Type B pancreatic cell (in vitro differentiated cells): ENCODE measurements at regions not wholly inside any gene's neighbourhood (a gene's known extent, or its start where the extent isn't known, plus 50 kb on each side); places are given as distances from the start of the nearest gene placed in this dataset.

ENCODE experiments used
- DNase-seq: peaks from one replicate; pipeline ENCODE4 v3.0.0; 2021; ENCODE audit warnings: mixed read lengths; ENCODE audit not compliant: unreplicated experiment; ENCODE audit errors: extremely low spot score
- H3K27ac Mint-ChIP-seq: 2 replicates; pipeline ENCODE4 v1.8.0; 2021; ENCODE audit warnings: mild to moderate bottlenecking, mixed read lengths
- H3K27me3 Mint-ChIP-seq: 2 replicates; pipeline ENCODE4 v1.8.0; 2021; ENCODE audit warnings: mixed read lengths
- H3K36me3 Mint-ChIP-seq: 2 replicates; pipeline ENCODE4 v1.8.0; 2021; ENCODE audit warnings: mixed read lengths
- H3K4me1 Mint-ChIP-seq: one replicate; pipeline ENCODE4 v1.8.0; 2021; ENCODE audit warnings: mixed read lengths; ENCODE audit not compliant: unreplicated experiment
- H3K4me3 Mint-ChIP-seq: 2 replicates; pipeline ENCODE4 v1.8.0; 2021; ENCODE audit warnings: mild to moderate bottlenecking, mixed read lengths
- H3K9me3 Mint-ChIP-seq: 2 replicates; pipeline ENCODE4 v1.8.0; 2021; ENCODE audit warnings: mixed read lengths
- CTCF ChIP-seq: fragments of 200-600 bp; sonication (generic); conservative IDR thresholded peaks from 2 replicates; pipeline ENCODE4 v1.5.0; 2021; ENCODE audit warnings: antibody characterized with exemption, mild to moderate bottlenecking

- no peak for TF ChIP-seq CTCF
- H3K9me3 Mint-ChIP-seq: peaks cover 6% of the 10 kb centered on the region
Observed at GRCh38 chr2:186407611-186408010, 78.4 kb upstream of the ZC3H15 start.

DNA sequence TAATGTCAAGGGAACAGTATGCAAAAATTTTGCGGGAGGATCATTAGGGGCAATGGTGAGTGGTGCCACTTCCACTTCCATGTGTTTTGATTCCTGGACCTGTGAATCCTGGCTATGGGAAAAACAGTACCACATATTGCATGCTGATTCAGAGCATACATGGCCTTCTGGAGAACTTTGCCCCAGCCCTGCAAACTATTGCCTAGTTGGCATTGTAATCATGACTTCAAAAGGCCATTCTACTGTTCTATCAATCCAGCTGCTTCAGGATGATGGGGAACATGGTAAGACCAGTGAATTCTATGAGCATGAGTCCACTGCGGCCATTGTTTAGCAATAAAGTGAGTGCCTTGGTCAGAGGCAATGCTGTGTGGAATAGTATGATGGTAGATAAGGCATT, 75.3 kb upstream of the ZC3H15 start:
- H3K4me1 Mint-ChIP-seq: no peaks in the 10 kb centered on the region
- no peak overlapping the region for H3K4me3 Mint-ChIP-seq
- DNase-seq: no peak
- H3K27ac Mint-ChIP-seq: no peak overlapping the region
- peaks cover 10% of the 10 kb centered on the region for H3K9me3 Mint-ChIP-seq
- TF ChIP-seq CTCF: no peak
- no peaks in the 10 kb centered on the region for H3K27me3 Mint-ChIP-seq
- H3K36me3 Mint-ChIP-seq: peaks cover 7% of the 10 kb centered on the region

More at GRCh38 chr2:186407611-186408010, 78.4 kb upstream of the ZC3H15 start:
- Mint-ChIP-seq H3K27me3 (no peaks in the 10 kb centered on the region), H3K4me3 (no peak overlapping the region), H3K4me1 (no peaks in the 10 kb centered on the region), H3K36me3 (no peaks in the 10 kb centered on the region), H3K27ac (no peak overlapping the region)
- DNase-seq: no peak

- Mint-ChIP-seq H3K36me3 (no peaks in the 10 kb centered on the region), H3K27ac (no peak overlapping the region), H3K4me3 (no peak overlapping the region), H3K4me1 (peaks cover 7% of the 10 kb centered on the region), H3K27me3 (no peaks in the 10 kb centered on the region), H3K9me3 (no peaks in the 10 kb centered on the region)
- DNase-seq: no peak
- no peak for TF ChIP-seq CTCF
Observed at GRCh38 chr2:186422226-186422625, 63.8 kb upstream of the ZC3H15 start.

DNA sequence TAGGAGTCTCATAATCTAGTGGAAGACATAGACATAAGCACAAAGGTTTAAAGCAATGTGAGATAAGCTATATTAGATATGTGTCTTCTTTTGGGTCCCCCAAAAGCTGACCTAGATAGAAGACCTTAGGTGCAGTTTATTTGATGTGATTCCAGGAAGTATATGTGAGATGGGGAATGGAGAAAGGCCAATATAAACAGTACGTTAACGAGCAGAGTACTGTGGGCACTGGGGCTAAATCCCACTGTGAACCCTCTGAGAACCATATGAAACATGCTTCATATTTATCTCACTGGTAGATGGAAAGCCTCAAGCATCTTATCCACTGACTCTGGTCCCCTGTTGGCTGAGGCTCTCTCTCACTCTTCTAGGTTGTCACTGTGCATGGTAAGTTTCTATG, 62.6 kb upstream of the ZC3H15 start:
- H3K9me3 Mint-ChIP-seq: no peaks in the 10 kb centered on the region
- H3K36me3 Mint-ChIP-seq: no peaks in the 10 kb centered on the region
- no peak for TF ChIP-seq CTCF
- H3K27me3 Mint-ChIP-seq: no peaks in the 10 kb centered on the region
- H3K4me1 Mint-ChIP-seq: peaks cover 7% of the 10 kb centered on the region
- no peak for DNase-seq
- no peak overlapping the region for H3K4me3 Mint-ChIP-seq
- no peak overlapping the region for H3K27ac Mint-ChIP-seq

GRCh38 chr2:186424265-186424664, 61.8 kb upstream of the ZC3H15 start:
- Mint-ChIP-seq H3K4me1 (peaks cover 7% of the 10 kb centered on the region), H3K36me3 (no peaks in the 10 kb centered on the region), H3K27ac (no peak overlapping the region), H3K9me3 (no peaks in the 10 kb centered on the region), H3K27me3 (no peaks in the 10 kb centered on the region), H3K4me3 (no peak overlapping the region)
- no peak for TF ChIP-seq CTCF
- DNase-seq: no peak

DNA sequence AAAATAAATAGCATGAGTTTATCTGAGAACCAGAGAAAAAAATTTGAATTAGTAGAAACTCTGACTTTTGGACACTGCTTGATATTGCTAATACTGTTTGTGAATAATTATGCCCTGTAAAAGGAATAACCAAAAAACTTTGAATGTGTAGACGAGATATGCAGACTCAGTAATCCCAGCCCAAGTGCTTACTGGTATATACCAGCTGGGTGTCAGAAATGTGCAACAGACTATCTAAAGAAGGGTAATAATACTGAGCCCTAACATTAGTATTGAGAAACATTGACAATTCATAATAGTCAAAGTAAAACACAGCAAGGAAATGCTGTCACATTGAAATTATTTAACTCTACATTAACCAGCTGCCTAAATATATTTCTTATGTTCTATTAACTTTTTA, 60.5 kb upstream of the ZC3H15 start:
- H3K27ac Mint-ChIP-seq: no peak overlapping the region
- no peaks in the 10 kb centered on the region for H3K27me3 Mint-ChIP-seq
- H3K36me3 Mint-ChIP-seq: no peaks in the 10 kb centered on the region
- H3K9me3 Mint-ChIP-seq: no peaks in the 10 kb centered on the region
- DNase-seq: no peak
- no peak for TF ChIP-seq CTCF
- no peak overlapping the region for H3K4me3 Mint-ChIP-seq
- H3K4me1 Mint-ChIP-seq: peaks cover 7% of the 10 kb centered on the region
